ENCODE measurements at regions not wholly inside any gene's neighbourhood (a gene's known extent, or its start where the extent isn't known, plus 50 kb on each side); places are given as distances from the start of the nearest gene placed in this dataset.

GRCh38 chr3:10627884-10628572 is 122.6 kb upstream of the ATP2B2 start:
- H3K27ac Mint-ChIP-seq (ENCODE audit: unreplicated experiment) = no peak overlapping the region
- TF ChIP-seq EZH2 (IDR thresholded peaks at IDR 0.05; ENCODE audit: insufficient read depth, low read length) = no peak
- TF ChIP-seq CTCF (IDR thresholded peaks at IDR 0.05; ENCODE audit: insufficient read depth, low read depth, low read length) = no peak

GRCh38 chr3:10628891-10629670 is 123.7 kb upstream of the ATP2B2 start:
- no peak overlapping the region for H3K4me3 Mint-ChIP-seq (ENCODE audit: unreplicated experiment)
- H3K27ac Mint-ChIP-seq (ENCODE audit: unreplicated experiment) = no peak overlapping the region

More at GRCh38 chr3:10627884-10628572, 122.6 kb upstream of the ATP2B2 start:
- peaks cover under 1% of the 10 kb centered on the region for H3K9me3 Mint-ChIP-seq (ENCODE audit: unreplicated experiment)
- H3K36me3 Mint-ChIP-seq (ENCODE audit: low read depth, unreplicated experiment) = no peaks in the 10 kb centered on the region
- Histone ChIP-seq H3K4me3 (ENCODE audit: insufficient read depth, low read depth, low read length) (no peak overlapping the region), H3K9me3 (ENCODE audit: insufficient read depth, low read depth, low read length) (no peaks in the 10 kb centered on the region), H3K9ac (ENCODE audit: low read length) (no peak overlapping the region), H3K27me3 (ENCODE audit: insufficient read depth, low read length) (no peaks in the 10 kb centered on the region), H3K79me2 (ENCODE audit: insufficient read depth, low read length) (no peaks in the 10 kb centered on the region), H3K4me2 (ENCODE audit: low read length) (no peak overlapping the region), H3K36me3 (ENCODE audit: insufficient read depth, low read length) (no peaks in the 10 kb centered on the region), H3K27ac (ENCODE audit: low read depth, low read length) (no peak overlapping the region), H2AFZ (ENCODE audit: low read depth, low read length) (no peak overlapping the region), H4K20me1 (ENCODE audit: insufficient read depth, low read length) (no peaks in the 10 kb centered on the region), H3K4me1 (ENCODE audit: insufficient read depth, low read length) (no peaks in the 10 kb centered on the region)
- no peaks in the 10 kb centered on the region for H3K4me1 Mint-ChIP-seq (ENCODE audit: low read depth, unreplicated experiment)
- H3K27me3 Mint-ChIP-seq (ENCODE audit: low read depth, unreplicated experiment) = peaks cover 35% of the 10 kb centered on the region
- FAIRE-seq (no peak), DNase-seq (ENCODE audit: low read depth) (no peak)
- no peak overlapping the region for H3K4me3 Mint-ChIP-seq (ENCODE audit: unreplicated experiment)

More at GRCh38 chr3:10628891-10629670, 123.7 kb upstream of the ATP2B2 start:
- FAIRE-seq (no peak), DNase-seq (ENCODE audit: low read depth) (no peak)
- H2AFZ ChIP-seq (ENCODE audit: low read depth, low read length) = no peak overlapping the region
- Mint-ChIP-seq H3K27me3 (ENCODE audit: low read depth, unreplicated experiment) (peaks cover 42% of the 10 kb centered on the region), H3K36me3 (ENCODE audit: low read depth, unreplicated experiment) (no peaks in the 10 kb centered on the region), H3K9me3 (ENCODE audit: unreplicated experiment) (peaks cover 3% of the 10 kb centered on the region), H3K4me1 (ENCODE audit: low read depth, unreplicated experiment) (no peaks in the 10 kb centered on the region)
- H3K27ac ChIP-seq (ENCODE audit: low read depth, low read length) = no peak overlapping the region
- no peak overlapping the region for H3K9ac ChIP-seq (ENCODE audit: low read length)
- TF ChIP-seq EZH2 (IDR thresholded peaks at IDR 0.05; ENCODE audit: insufficient read depth, low read length) (no peak), CTCF (IDR thresholded peaks at IDR 0.05; ENCODE audit: insufficient read depth, low read depth, low read length) (no peak)
- H3K36me3 ChIP-seq (ENCODE audit: insufficient read depth, low read length) = no peaks in the 10 kb centered on the region
- no peaks in the 10 kb centered on the region for H3K9me3 ChIP-seq (ENCODE audit: insufficient read depth, low read depth, low read length)
- peaks cover 2% of the 10 kb centered on the region for H3K27me3 ChIP-seq (ENCODE audit: insufficient read depth, low read length)
- H3K79me2 ChIP-seq (ENCODE audit: insufficient read depth, low read length) = no peaks in the 10 kb centered on the region
- H4K20me1 ChIP-seq (ENCODE audit: insufficient read depth, low read length) = no peaks in the 10 kb centered on the region
- no peak overlapping the region for H3K4me3 ChIP-seq (ENCODE audit: insufficient read depth, low read depth, low read length)
- no peak overlapping the region for H3K4me2 ChIP-seq (ENCODE audit: low read length)
- H3K4me1 ChIP-seq (ENCODE audit: insufficient read depth, low read length) = no peaks in the 10 kb centered on the region

All from astrocyte (in vitro differentiated cells and primary cell).